ENCODE measurements at regions not wholly inside any gene's neighbourhood (a gene's known extent, or its start where the extent isn't known, plus 50 kb on each side); places are given as distances from the start of the nearest gene placed in this dataset.

DNA sequence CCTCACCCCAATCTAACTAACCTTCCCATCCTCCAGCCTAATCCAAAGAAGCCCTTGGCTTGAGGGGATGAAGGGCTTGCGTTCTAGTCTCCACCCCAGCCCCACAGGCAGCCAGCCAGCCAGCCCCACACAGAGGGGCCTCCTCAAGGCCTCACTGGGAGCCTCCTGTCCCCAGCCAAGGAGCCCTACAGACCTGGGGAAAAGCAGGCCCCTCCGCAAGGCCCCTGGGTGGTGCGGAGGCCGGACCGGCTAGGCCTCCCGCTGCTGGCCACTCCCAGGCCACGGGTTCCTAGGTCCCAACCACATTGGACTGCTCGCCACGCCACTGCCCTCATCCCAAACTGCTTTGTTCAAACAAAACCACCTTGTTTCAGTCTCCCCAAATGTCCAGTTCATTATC lies 78.0 kb downstream of the ZIC5 start:
- DNase-seq = no peak

DNA sequence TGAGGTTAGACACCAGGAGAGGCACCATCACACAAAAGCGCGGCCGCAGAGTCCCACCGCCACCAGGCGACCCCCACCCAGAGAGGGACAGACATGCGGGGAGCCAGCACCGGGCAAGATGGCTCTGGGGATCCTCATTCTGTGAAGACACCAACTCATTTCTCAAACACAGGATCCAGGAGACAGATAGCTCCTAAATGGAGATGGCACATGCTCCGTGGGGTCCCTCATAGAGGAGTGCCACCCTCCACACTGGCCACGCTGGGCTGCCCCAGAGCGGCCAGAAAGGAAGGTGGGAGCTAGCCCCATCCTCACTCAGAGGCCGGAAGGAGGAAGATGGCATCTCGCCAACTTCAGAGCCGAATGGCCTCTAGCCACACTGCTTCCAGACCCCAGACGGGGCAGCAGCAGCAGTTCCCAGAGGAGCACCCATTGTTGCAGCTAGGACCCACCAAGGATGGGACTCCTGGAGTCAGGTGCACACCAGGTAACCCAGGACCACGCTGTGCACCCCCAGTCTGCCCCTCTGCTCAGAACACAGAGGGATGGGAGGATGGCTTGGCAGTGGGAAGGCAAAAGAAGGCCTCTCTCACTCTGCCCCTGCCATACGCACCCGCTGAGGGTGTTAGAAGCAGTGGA lies 78.6 kb downstream of the ZIC5 start:
- DNase-seq = no peak

DNA sequence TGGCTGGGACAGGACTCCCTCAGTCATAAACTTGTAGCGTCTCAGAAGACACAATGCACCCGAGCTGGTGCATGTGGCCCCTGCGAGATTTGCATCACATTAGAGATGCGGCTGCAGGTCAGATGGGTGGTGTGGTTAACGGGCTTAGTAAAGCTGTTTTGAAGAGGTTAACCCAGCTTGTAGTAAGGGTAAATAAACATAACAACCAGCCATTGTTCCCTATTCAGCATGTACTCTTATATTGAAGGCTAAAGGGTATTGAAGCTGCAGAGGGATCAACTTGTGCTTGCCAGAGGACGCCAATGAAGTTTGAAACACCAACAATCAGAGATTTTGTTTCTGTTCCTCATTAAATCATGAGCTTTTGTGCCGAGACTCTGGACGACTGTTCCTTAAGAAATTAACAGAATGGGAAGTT lies 79.4 kb downstream of the ZIC5 start:
- DNase-seq = peak in 2 of 56 donors; percentile 34 to 43

DNA sequence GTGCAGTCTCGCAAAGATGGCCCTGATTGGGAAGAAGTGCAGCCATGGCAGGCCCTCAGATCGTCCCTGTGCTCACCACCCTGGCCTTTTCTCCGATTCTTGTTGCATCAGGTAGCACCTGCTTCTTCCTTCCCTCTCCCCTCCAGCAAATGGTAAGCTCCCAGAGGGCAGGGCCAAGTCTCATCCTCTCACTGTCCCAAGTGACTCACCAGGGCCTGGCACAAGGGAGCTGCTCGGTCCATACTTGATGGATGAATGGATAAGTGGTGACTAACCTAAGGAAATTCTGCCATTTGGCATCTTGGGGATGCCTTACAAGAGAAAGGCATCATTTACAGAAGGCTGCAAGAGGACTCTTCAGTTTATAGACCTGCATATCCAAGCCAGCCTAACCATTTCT lies 84.9 kb downstream of the ZIC5 start:
- DNase-seq = no peak

DNA sequence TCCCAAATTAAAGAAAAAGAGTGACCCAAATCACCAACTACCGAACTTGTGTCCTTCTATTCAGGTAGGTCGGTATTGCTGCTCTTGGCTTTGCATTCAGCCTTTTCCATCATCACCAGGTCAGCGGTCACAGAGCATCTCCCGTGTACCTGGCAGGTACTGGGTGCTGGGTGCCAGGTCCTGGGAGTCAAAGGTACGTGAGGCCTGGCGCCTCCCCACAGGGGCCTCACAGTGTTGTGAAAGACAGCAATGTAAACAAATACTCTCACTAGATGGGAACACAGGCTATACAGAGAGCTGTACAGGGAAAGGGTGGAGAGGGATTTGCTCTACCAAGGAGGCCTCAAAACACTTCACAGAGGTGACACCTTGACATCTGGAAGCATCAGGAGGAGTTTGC lies 86.7 kb downstream of the ZIC5 start:
- DNase-seq = no peak

DNA sequence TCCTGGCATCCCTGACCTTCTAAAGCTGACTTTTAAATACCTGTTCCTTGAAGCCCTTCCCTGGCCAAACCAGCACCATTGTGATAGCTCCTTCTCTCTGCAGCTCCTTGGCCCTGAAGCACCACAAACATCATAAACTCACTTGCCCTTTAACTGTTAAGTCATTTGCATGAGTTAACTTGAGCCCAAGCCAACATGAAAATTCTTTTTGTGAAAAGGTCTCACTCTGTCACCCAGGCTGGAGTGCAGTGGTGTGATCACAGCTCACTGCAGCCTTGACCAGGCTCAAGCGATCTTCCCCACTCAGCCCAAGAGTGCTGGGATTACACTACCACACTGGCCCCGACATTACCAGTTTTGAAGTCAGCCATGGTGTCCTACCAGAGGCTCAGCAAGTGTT lies 87.8 kb downstream of the ZIC5 start:
- no peak for DNase-seq

DNA sequence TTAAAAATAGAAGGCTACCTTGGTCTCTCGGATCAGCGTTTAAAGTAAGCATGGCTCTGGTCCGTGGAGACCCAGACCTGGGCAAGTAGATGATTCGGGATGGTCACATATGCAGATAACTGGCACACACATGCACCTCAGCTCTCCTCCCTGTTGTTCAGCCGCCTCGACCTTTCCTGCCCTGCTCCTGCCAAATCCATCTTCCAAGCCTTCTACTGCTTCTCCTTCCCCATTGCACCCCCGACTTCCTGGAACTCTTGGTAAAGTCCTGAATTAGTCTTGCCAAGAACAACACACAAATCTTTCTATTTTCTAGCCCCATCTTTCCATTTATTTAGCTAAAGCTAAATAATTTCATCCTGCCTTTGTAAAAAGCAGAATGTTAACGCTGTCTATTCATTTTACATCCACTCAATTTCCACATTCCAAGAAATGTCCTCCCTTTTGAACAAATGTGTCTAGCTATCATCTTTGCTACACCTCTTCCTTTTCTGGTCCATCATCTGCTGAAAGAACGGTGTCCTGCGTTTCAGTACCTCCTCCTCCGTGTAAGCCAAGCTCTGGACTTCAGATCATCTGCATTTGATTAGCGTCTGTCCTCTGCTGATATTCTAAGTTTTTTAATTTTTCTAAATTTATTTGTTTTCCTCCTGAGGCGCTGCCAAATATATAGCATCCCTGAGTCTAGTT lies 92.5 kb downstream of the ZIC5 start:
- DNase-seq = no peak

DNA sequence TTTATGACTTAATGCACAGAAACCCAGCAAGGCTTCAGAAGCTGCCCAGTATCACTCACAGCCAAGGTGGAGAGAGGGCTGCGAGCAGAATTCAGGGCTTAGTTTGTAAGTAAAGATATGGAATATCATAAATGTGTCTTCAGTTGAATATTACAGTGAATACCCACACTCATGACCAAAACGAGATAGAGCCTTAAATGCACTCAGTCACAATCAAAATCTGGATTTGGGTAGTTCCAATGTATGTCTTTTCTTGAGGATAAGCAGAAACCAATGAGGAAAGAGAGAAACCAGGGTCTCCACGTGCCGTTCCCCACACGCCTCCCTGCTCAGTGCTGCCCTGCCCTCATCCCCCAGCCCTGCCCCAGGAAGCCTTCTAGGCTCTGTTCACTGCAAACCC lies 94.9 kb downstream of the ZIC5 start:
- no peak for DNase-seq

DNA sequence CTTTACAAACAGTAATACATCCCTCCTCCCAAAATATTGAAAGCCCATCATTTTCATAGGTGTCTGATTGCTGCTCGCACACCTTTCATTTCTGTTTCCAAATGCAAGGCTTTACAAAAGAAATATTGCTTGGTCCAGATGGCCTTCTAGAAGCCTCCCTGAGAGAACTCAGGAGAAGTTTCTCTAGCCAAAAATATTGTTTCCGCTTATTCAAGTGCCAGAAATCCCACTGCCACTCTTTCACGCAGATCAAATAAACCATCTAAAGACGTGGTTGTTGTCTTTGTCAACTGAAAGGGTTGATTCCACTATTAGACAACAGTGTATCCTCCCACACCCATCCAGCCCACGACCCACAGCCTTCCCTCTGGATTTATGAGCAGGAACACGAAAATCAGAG lies 96.2 kb downstream of the ZIC5 start:
- no peak for DNase-seq

DNA sequence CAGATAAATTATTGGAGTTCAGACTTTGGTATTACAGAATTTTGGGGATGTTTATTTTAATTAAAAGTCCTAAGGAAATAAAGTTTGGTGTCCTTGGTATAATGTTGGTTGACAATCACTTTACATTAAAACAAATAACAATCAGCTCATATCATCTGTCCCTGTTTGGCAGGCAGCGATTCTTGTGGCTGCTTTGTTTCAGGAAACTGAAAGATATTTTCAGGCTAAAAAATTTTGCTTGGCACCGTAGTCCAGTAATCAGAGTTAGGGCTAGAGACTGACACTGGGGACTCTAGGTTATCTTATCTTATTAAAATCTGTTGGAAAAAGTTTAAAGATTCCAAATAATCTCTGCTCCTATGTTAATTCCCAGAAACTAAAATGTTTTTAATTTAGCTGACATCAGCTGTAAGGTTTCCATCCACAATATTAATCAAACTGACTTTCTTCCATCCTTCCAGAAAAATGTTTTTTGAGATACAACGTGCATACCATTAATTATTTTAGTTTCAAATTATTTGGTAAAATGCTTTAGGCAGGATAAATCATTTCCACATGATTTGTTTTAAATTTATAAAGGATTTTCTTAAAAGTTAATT lies 97.6 kb downstream of the ZIC5 start:
- no peak for DNase-seq

DNA sequence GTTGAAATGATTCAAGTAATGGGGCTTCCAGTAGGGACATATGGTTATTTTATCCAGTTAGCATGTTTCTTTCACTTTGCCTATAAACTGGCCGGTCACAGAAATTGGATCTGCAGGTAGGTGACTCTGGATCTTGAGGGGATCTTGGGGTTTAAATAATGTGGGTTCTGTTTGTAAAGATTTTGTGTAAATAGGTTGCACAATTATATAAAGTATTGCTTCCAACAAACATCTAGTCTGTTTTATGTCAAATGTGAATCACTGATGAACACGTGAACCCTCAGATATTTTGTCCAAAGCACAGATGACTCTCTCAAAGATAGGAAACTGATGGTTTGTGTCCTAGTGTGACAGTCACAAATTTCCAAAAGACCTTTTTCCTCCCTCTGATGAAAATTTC lies 98.4 kb downstream of the ZIC5 start:
- no peak for DNase-seq

DNA sequence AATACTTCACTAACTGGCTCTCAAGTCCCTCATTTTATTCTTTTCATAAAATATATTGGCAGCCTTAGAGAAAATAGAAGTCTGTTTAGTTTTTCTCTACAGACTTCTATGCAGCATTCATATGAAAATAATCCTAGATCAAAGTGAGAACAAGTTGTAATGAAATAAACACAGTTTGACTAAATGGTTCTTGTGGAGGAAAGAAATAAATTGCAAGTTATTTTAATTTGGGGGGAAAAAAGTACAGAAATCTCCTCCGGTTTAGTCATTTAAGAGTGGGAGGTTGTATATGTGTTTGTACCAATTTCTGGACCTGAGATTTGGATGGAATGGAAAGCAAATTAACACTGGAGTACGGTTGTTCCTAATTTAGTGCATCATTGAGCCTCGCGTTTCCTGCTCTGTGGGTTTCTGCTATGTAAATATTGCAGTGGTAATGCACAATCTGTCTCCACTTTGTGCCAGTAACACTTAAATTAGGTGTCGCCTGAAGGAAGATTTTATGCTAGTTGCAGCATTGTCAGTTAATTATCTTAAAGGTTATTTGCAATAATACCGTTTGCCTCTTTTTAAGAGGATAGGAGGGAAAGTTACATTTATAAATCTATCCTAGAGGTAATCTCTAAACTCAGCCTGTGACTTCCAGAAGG lies 100.2 kb downstream of the ZIC5 start:
- no peak for DNase-seq

DNA sequence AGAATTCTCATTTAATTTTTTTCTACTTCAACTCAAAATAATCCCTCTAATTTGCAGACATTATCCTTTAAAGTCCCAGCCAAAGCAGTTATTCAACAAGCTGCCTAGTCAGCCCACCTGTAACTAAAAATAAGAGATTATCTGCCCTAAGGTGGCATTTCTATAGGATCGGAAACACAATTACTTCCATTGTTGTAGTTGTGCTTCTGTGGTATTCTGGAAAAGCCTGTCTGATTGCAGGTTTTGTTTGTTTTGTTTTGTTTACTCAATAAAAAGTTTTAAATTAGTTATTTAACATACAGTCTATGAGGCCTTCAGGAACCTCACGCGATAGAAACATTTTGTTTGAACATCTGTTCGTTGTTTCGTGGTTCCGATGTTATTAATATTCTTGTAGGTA lies 101.0 kb downstream of the ZIC5 start:
- DNase-seq = no peak

DNA sequence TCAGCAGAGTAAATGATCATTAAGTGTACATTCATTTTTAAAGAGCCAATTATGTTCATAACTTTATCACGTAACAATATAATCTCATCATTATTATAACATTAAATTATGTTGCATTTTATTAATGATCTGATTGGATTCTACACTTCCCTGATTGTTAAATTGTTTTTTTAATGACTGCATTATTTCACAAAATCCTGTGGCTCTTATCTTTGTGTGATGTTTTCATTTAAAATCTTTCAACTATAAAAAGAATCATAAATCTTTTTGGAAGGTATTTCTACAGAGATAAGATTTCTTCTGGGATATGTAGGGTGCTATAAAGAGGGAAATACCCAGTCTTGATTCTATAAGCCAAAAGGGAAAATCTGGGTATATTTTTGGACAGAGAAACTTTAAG lies 101.7 kb downstream of the ZIC5 start:
- DNase-seq = no peak

DNA sequence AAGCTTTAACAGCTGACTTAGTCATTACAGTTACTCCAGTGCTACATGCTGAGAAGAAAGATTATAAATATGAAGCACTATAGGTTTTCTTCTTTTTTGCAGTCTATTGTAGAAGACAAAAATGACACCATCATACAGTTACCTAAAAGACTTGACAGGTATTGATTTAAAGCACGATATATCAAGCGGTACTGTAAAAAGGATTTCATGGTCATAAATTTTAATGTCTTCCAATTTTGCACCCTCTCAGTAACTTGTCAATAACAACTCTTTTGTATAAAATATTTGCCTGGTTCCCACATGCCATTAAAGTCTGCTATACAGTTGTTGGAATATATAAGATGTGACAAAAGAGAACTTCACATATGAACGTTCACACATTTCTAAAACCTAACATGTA lies 102.8 kb downstream of the ZIC5 start:
- no peak for DNase-seq

DNA sequence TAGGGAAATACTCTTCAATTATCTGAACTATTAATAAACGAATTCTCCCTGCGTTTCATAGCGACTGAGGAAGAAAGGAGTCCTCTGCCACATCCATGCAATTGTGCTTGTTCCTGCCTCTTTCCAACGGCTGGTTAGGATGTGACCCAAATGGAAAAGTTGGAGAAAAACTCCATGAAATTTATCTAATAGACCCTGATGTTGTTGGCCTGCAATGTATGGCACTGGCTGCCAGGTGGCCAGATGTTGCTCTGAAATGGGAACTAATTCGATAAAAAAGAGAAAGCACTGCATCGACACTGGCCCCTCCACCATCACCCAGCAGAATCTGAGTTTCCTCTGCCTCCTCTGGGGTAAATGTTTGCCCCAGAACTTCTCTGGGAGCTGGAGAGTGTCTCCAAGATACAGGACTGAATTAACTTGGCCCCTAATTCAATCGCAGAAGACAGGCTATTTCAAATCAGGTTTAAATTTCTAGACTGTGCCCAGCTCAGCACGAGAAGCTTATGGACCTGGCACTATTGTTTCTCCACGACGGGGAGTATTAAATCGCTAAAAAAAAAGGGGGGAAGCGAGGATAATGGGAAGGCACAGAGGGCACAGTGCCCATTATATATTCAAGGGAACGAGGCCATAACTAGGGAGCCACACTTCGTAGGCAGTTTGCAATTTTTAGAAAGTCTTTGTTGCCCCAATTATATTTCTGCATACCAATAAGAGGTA lies 103.9 kb downstream of the ZIC5 start:
- no peak for DNase-seq

DNA sequence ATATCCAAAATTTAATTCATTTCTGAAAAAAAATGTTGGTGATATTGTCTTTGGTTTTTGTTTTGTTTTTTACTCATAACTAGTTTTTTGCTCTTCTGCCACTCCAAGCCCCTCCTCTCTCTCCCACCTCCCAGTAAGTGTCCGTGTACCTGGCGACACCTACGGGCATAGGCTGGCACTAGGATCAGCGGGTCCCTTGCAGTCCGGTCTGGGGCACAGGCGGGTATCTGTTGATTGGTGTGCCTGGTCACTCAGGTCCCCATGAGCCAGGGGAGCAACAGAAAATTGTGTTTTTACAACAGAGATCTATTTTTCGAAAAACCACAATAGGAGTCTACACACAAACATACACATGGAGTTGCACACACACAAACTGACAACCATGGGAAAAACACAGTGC lies 104.8 kb downstream of the ZIC5 start:
- no peak for DNase-seq

DNA sequence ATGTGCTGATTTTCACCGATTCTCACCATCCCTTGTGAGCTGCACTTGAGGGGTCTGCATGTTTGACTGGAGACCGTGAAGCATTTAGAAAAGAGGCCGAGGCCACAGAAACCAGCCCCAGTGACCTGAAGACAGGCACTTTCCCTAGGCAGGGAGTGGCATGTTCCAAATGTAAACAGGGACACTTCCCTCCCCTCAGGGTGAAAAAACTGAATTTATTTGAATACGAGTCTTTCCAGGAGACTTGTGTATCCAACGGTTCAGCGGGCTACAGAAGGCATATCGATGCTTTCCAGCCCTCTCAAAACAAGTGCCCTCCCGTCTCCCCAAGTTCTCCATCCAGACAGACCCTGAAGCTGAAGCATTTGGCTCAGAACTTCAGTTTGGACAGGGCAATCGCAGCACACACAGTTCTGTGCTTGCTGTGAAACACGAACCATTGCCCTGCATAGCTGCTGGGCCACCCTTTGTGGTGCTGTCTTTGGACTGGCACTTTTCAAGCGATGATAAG lies 106.1 kb downstream of the ZIC5 start:
- DNase-seq = no peak

DNA sequence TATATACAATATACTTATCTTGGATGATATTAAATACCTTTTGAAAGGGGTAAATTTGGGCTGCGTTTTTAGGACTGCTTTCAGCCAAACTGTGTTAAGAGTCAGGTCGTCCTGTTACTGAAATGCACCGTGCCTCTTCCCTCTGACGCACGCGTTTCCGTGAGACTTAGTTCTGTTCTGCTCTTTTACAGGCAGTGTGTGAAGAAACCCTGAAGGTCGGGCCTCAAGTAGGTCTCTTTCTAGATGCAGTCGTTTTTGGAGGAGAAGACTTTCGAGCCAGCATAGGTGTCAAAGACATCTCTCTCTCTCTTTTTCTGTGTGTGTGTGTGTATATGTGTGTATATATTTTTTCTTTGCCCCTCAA lies 107.0 kb downstream of the ZIC5 start:
- DNase-seq = no peak

DNA sequence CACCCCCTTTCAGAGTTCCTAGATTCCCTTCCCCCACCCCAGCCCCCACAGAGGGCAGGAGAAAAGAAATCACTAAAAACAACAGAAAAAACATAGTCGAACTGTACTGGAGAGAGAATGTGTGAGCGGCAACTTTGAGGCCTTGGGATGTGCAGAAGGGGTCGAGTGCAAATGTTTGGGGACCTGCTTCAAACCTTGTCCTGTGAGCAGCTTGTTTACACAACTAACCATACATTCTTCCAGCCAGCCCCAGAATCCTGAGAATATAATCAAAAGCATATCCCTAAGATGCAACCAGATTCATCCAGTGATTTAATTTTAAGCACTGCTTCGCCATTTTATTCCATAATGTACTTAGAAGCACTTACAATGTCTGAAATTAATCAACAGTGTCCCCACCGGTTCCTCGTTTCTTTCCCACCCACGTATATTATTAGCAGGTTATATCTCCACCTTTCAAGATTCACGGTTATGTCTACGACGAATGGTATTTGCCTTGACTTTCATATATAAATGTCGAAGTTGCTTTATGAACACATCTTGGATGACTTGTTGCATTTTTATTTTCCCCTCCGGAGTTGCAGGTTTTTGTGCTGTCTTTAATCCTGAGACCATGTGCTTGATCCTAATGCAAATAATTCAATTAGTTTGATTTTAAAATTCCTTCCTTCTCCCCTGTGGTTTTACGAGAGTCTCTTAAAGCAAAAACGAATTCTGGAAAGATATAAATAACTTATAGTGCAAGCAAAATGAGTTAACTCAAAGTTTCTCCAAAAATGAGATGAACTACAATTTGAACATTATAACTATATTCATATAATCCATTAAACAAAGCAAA lies 107.6 kb downstream of the ZIC5 start:
- DNase-seq = no peak

DNA sequence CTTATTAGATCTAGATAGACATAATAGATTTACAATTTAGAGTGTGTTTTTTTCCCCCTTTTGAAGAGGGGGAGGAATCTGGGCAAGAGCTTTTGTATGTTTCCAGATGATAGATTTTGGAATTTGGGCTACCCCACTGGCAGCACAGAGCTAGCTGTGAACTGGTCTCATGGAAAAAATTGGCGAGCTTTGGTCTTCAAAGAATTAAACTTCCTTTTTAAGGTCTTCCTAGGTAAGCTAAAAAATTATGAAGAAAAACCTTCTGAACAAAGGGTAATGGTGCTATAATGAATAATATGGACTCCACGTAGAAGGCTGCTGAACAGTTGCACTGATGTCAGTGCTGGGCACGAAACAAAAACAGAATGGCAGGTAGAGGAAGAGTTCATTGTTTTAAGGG lies 109.3 kb downstream of the ZIC5 start:
- no peak for DNase-seq

Measured in nucleus accumbens (tissue), 56 donors.